Loucy (cell line): ENCODE measurements at regions not wholly inside any gene's neighbourhood (a gene's known extent, or its start where the extent isn't known, plus 50 kb on each side); places are given as distances from the start of the nearest gene placed in this dataset.

Experiments used
- H2AFZ ChIP-seq: fragments of 200-600 bp; sonication (generic); 2 replicates; pipeline ENCODE4 v1.6.0; 2016; ENCODE audit warnings: antibody characterized with exemption, mild to moderate bottlenecking, low read length, moderate library complexity
- H3F3A ChIP-seq: fragments of 200-600 bp; 2 replicates; pipeline ENCODE4 v1.6.0; 2016; ENCODE audit warnings: antibody characterized with exemption, low read depth, mild to moderate bottlenecking
- H3K27me3 ChIP-seq: fragments of 200-600 bp; sonication (generic); 2 replicates; pipeline ENCODE4 v1.6.1; 2014; ENCODE audit warnings: low read length, mild to moderate bottlenecking; ENCODE audit not compliant: insufficient read depth, poor library complexity, severe bottlenecking
- H3K36me3 ChIP-seq: fragments of 200-600 bp; sonication (generic); 2 replicates; pipeline ENCODE4 v1.6.1; 2016; ENCODE audit warnings: low read length; ENCODE audit not compliant: insufficient read depth
- H3K4me1 ChIP-seq: fragments of 200-600 bp; sonication (generic); 2 replicates; pipeline ENCODE4 v1.5.1; 2014; ENCODE audit warnings: low read length, mild to moderate bottlenecking; ENCODE audit not compliant: insufficient read depth, poor library complexity, severe bottlenecking
- H3K4me2 ChIP-seq: fragments of 200-600 bp; sonication (generic); 2 replicates; pipeline ENCODE4 v1.6.0; 2014; ENCODE audit warnings: antibody characterized with exemption, low read length, low read depth, mild to moderate bottlenecking; ENCODE audit not compliant: poor library complexity, severe bottlenecking
- H3K4me3 ChIP-seq: fragments of 200-600 bp; sonication (generic); 2 replicates; pipeline ENCODE4 v1.5.1; 2014; ENCODE audit warnings: low read length, mild to moderate bottlenecking, mixed read lengths; ENCODE audit not compliant: poor library complexity, severe bottlenecking
- H3K79me2 ChIP-seq: fragments of 200-600 bp; sonication (generic); 2 replicates; pipeline ENCODE4 v1.6.1; 2014; ENCODE audit warnings: low read length; ENCODE audit not compliant: insufficient read depth
- H3K9ac ChIP-seq: fragments of 200-600 bp; sonication (generic); 2 replicates; pipeline ENCODE4 v1.6.0; 2014; ENCODE audit warnings: mild to moderate bottlenecking, low read depth, low read length, moderate library complexity; ENCODE audit not compliant: poor library complexity, severe bottlenecking
- H3K9me2 ChIP-seq: fragments of 200-600 bp; sonication (generic); replicated peaks from 2 replicates; pipeline ENCODE4 v1.6.1; 2016; ENCODE audit warnings: low read depth, low read length, mixed read lengths
- H3K9me3 ChIP-seq: fragments of 200-600 bp; sonication (generic); 2 replicates; pipeline ENCODE4 v1.6.1; 2014; ENCODE audit warnings: mild to moderate bottlenecking, antibody characterized with exemption, low read length, low read depth; ENCODE audit not compliant: insufficient read depth
- H4K20me1 ChIP-seq: fragments of 200-600 bp; sonication (generic); 2 replicates; pipeline ENCODE4 v1.6.0; 2014; ENCODE audit warnings: antibody characterized with exemption, low read length, mild to moderate bottlenecking; ENCODE audit not compliant: insufficient read depth, poor library complexity, severe bottlenecking
- EZH2phosphoT487 ChIP-seq: fragments of 200-600 bp; IDR thresholded peaks from 2 replicates; pipeline ENCODE4 v1.6.1; 2018; ENCODE audit warnings: antibody characterized with exemption, mild to moderate bottlenecking, moderate library complexity, borderline replicate concordance
- TF ChIP-seq, protein P1 (sequence below): fragments of 200-600 bp; sonication (generic); conservative IDR thresholded peaks from 2 replicates; pipeline ENCODE4 v1.5.1; 2014; ENCODE audit warnings: mild to moderate bottlenecking, antibody characterized with exemption, low read length

DNA sequence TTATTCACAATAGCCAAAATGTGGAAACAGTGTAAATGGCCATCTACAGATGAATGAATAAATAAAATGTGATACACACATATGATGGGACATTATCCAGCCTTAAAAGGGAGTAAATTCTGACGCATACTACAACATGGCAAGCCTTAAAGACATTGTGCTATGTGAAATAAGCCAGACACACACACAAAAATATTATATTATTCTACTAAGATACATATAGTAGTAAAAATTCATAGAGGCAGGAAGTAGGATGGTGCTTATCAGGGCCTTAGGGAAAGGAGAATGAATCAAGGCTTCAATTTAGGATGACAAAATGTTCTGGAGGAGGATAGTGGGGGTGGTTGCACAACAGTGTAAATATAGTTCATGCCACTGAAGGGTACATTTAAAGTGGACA is 346.7 kb upstream of the SMARCA2 start:
- H3K9me3 ChIP-seq = peaks cover 2% of the 10 kb centered on the region; the same call in 1 of the 2 replicates
- H4K20me1 ChIP-seq = no peaks in the 10 kb centered on the region
- no peaks in the 10 kb centered on the region for H3K36me3 ChIP-seq
- H3K27me3 ChIP-seq = no peaks in the 10 kb centered on the region
- H2AFZ ChIP-seq = no peak overlapping the region
- H3K79me2 ChIP-seq = no peaks in the 10 kb centered on the region
- TF ChIP-seq EZH2phosphoT487 = no peak
- TF ChIP-seq, protein P1, sequence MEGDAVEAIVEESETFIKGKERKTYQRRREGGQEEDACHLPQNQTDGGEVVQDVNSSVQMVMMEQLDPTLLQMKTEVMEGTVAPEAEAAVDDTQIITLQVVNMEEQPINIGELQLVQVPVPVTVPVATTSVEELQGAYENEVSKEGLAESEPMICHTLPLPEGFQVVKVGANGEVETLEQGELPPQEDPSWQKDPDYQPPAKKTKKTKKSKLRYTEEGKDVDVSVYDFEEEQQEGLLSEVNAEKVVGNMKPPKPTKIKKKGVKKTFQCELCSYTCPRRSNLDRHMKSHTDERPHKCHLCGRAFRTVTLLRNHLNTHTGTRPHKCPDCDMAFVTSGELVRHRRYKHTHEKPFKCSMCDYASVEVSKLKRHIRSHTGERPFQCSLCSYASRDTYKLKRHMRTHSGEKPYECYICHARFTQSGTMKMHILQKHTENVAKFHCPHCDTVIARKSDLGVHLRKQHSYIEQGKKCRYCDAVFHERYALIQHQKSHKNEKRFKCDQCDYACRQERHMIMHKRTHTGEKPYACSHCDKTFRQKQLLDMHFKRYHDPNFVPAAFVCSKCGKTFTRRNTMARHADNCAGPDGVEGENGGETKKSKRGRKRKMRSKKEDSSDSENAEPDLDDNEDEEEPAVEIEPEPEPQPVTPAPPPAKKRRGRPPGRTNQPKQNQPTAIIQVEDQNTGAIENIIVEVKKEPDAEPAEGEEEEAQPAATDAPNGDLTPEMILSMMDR = no peak
- H3K4me3 ChIP-seq = no peak overlapping the region
- no peak overlapping the region for H3K4me2 ChIP-seq
- no peak overlapping the region for H3K9ac ChIP-seq
- H3F3A ChIP-seq = no peaks in the 10 kb centered on the region
- H3K4me1 ChIP-seq = no peaks in the 10 kb centered on the region
- no peaks in the 10 kb centered on the region for H3K9me2 ChIP-seq

DNA sequence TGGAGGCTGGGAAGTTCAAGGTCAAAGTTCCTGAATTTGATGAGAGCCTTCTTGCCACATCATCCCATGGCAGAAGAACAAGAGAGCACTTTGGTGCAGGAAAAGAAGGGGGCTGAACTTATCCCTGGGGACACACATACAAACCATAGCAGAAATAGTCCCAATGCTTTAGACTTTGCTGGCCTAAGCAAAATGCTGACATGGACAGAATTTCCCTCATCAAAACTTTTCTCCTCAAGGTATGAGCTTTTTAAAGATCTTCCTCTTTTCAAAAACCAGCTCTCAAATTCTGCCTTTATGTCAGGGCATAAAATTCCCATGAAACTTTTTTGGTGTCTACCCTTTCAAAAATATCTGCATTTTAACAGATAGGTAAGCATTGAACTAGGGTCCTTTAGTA is 341.8 kb upstream of the SMARCA2 start:
- Histone ChIP-seq H3K36me3 (no peaks in the 10 kb centered on the region), H3K9ac (no peak overlapping the region), H3F3A (no peaks in the 10 kb centered on the region), H3K9me2 (no peaks in the 10 kb centered on the region), H4K20me1 (no peaks in the 10 kb centered on the region), H3K4me1 (no peaks in the 10 kb centered on the region), H3K9me3 (no peaks in the 10 kb centered on the region), H3K4me3 (no peak overlapping the region), H2AFZ (no peak overlapping the region), H3K4me2 (no peak overlapping the region), H3K79me2 (no peaks in the 10 kb centered on the region), H3K27me3 (no peaks in the 10 kb centered on the region)
- no peak for TF ChIP-seq EZH2phosphoT487
- TF ChIP-seq, protein P1 = no peak

DNA sequence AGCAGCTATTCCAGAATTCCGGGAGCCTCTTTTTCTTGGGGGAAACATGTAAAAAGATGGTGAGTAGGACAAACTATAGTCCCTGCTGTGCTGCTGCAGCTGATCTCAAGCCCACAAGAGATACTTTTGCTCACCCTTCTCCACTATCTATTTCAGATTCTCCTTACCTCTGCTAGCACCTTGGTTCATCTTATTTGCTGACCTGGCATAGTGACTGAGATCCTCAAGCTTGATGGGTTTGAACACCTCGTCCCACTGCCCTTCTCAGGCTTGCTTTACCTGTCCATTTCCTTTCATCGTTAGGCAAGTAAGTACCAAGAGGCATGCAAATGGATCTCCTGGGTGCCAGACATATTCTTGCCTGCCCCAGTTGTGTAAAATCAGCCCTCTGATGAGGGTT is 338.4 kb upstream of the SMARCA2 start:
- no peaks in the 10 kb centered on the region for H3K27me3 ChIP-seq
- no peak overlapping the region for H3K4me3 ChIP-seq
- H3K4me2 ChIP-seq = no peak overlapping the region

More for the DNA sequence above, 338.4 kb upstream of the SMARCA2 start:
- Histone ChIP-seq H2AFZ (no peak overlapping the region), H3K79me2 (no peaks in the 10 kb centered on the region), H3K9ac (no peak overlapping the region), H4K20me1 (no peaks in the 10 kb centered on the region), H3K9me3 (no peaks in the 10 kb centered on the region), H3K9me2 (no peaks in the 10 kb centered on the region), H3K36me3 (no peaks in the 10 kb centered on the region), H3K4me1 (no peaks in the 10 kb centered on the region), H3F3A (no peaks in the 10 kb centered on the region)
- TF ChIP-seq, protein P1 = no peak
- no peak for TF ChIP-seq EZH2phosphoT487
